NCI-H128 (cell line): ENCODE measurements at regions not wholly inside any gene's neighbourhood (a gene's known extent, or its start where the extent isn't known, plus 50 kb on each side); places are given as distances from the start of the nearest gene placed in this dataset.

Experiments used
- DNase-seq: peaks from one replicate; lab custom pipeline; 2025; ENCODE audit not compliant: unreplicated experiment; lab: John Stamatoyannopoulos, UW

- no peak for DNase-seq
Observed at GRCh38 chr15:45941367-45941766, 306.5 kb downstream of the SQOR start.

- no peak for DNase-seq
Observed at GRCh38 chr15:45943240-45943639, 308.4 kb downstream of the SQOR start.

GRCh38 chr15:45946111-45946510, 311.3 kb downstream of the SQOR start:
- no peak for DNase-seq

GRCh38 chr15:45948181-45948621, 313.4 kb downstream of the SQOR start:
- DNase-seq: no peak

DNA sequence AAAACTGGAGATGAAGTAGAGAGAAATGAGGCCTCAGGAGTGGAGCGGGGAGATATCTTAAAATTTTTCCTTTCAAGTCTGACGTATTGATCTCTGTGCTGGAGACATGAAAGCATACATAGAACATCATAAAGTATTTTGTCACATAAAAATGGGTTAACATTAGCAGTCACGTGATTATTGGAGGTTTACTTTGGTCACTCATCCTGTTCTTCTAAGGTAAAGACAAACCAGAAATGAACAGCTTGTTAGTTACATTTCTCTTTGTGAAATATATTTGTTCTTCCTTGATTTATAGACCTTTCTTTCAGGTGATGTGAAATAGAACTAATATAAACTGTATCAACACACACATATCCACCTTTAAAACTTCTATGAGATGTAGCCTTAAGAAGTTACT, 324.1 kb downstream of the SQOR start:
- DNase-seq: no peak

GRCh38 chr15:45962733-45963132, 327.9 kb downstream of the SQOR start:
- no peak for DNase-seq

DNA sequence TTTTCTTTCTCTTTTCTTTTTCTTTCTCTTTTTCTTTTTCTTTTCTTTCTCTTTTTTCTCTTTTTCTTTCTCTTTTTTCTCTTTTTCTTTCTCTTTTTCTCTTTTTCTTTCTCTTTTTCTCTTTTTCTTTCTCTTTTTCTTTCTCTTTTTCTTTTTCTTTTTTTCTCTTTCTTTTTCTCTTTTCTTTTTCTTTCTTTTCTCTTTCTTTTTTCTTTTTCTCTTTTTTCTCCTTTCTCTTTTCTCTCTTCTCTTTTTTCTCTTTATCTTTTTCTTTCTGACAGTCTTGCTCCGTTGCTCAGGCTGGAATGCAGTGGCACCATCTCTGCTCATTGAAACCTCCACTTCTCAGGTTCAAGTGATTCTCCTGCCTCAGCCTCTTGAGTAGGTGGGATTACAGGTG, 335.7 kb downstream of the SQOR start:
- no peak for DNase-seq

DNA sequence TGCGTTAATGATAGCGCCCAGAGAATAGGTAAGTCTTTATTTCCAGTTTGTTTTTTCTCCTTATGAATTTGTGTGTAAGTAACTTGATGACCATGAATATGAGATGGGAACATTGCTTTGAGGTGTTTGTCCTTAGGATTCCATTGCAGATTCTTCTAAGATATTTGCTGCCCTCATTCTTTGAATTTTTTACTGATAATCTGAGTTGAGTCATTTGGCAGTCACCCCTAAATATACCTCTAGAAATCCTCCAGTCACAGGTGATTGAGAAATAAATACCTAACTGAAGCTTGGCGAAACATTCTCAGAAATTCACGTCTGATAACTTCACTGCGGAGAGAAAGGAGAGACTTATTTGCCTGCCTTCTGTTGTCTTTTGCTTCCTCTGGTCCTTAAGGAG, 345.5 kb downstream of the SQOR start:
- DNase-seq: no peak

GRCh38 chr15:45981625-45982024, 346.8 kb downstream of the SQOR start:
- DNase-seq: no peak

- DNase-seq: no peak
Observed at GRCh38 chr15:45991863-45992262, 357.0 kb downstream of the SQOR start.

DNA sequence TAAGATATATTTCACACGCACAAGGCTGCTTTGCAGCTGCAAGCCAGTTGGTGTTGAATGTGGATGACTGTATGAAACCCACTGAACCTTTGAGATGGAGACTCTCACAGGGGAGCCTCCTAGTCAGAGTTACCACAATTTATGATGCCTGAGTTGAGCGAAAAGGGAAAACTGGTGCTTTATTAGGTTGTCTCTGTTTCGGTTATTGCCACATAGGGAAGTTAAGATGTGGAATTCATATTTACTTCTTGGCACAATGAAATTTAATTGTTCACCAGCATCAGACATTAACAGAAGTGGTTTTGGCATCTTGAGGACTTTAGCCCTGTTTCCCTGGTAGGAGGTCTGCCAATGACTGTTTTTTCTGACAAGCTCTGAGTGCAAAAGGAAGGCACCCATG, 358.2 kb downstream of the SQOR start:
- DNase-seq: no peak

GRCh38 chr15:45993508-45993907, 358.7 kb downstream of the SQOR start:
- DNase-seq: no peak

DNA sequence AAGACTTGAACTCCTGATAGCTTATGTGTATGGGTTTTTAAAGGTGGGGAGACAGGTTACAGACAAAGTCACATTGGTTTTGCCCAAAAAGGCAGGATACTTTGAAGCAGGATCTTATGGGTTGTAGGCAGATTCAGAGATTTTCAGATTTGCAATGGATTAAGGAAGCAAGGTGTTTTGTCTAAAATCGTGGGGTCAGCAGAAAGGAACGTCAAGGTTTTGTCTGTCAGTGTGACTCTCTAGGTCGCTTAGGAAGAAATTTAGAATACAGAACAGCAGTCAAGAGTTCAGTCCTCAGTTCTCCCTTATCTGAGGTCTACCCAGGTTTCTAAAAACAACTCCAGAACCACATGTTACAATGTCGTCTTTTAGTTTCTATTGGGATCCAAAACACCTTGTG, 361.0 kb downstream of the SQOR start:
- no peak for DNase-seq

GRCh38 chr15:46014532-46014931, 379.7 kb downstream of the SQOR start:
- DNase-seq: no peak

DNA sequence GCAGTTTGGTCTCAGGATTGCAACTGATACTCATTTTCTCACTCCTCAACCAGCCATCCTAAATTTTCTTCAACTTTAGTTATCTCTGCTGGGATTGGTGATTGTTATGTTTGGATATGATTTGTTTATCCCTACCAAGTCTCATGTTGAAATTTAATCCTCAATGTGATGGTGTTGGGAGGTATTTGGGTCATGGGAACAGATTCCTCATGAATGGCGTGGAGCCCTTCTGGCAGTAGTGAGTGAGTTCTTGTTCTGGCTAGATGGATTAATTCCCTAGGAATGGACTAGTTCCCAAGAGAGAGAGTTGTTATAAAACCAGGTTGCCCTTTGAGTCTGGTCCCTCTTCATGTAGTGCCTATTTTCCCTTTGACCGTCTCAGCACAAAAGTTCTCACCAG, 399.9 kb downstream of the SQOR start:
- DNase-seq: no peak

- DNase-seq: no peak
Observed at GRCh38 chr15:46039703-46040102, 404.9 kb downstream of the SQOR start.

DNA sequence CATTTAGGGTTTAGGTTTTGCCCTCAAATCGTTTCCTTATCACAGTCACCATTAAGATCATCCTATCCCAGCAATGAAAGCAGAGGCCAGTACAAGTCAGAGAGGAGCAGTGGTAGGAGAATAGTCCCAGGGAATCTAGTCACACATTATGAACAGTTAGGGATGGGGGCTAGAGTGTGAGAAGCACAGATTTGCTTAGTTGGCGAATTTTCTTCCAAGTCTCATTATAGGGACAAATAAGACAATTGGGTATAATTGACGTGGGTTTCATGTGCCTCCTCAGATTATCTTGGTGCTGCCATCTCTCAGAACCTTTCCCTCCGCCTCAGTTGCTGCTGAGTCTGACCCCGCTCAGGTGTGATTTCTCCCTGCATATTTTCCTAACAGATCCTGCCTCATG, 407.1 kb downstream of the SQOR start:
- DNase-seq: no peak

DNA sequence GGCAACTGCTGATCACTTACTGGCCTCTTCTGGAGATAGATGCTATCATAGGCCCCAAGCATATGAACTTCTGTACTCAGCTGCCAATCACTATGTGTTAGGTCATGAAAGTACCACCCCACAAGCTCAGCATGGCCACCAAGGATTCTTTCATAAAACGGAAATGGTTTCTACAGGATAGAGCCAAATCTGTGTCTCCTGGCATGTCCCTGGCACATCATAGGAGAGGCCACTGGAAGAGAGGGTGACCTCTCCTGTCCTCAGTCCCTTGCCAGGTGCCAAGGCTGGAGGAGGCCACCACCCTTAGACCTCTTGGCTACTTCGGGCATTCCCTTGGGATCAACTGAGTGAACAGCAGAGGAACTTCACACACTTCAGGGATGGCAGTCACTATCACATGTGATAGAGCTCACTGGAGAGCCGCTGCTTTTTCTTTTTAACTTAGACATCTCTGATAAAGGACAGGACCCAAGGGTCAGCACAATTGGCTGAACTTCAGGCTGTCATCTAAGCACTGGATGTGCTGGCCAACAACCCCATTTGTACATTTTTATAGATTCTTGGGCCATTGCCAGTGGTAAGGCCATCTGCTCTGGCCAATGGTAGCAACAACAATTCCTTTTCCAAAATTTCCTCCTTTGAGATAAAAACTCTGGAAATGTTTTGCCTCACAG, 425.2 kb downstream of the SQOR start:
- no peak for DNase-seq

DNA sequence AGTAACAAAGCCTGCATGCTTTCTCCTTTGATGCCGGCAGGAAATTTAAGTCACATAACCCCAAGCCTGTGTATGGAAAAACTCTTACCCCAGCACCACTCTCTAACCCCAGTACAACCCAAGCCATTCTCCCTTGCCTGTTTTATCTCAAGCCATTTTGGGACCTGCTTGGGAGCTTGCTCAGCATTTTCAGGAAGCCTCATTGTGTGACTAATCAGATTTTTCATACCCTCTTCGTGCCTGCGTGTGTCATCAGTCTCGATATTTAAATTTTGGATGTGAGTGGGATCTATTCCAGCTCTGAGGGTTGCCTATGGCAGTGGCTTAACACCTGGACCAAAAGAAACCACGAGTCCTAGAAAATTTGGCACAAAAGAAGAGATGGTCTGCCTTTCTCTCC, 426.2 kb downstream of the SQOR start:
- no peak for DNase-seq

DNA sequence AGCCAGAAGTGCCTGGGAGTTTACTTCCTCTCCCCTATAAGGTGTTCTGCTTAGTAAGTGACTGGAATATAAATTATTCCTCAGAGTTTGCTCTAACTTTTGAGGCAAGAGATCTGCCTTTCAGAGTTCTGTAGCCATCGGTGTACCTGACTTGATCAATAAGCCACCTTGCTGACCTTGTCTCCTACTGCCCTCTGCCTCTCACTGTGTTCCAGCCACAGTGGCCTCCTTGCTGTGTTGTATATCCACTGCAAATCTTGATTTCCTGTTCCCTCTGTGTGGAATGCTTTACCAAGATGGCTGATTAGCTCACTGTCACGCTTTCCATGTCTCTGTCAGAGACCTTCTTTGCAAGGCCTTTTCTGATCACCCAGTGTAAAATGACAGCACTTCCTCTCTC, 442.4 kb downstream of the SQOR start:
- DNase-seq: no peak

GRCh38 chr15:46079046-46079445, 444.2 kb downstream of the SQOR start:
- DNase-seq: no peak

DNA sequence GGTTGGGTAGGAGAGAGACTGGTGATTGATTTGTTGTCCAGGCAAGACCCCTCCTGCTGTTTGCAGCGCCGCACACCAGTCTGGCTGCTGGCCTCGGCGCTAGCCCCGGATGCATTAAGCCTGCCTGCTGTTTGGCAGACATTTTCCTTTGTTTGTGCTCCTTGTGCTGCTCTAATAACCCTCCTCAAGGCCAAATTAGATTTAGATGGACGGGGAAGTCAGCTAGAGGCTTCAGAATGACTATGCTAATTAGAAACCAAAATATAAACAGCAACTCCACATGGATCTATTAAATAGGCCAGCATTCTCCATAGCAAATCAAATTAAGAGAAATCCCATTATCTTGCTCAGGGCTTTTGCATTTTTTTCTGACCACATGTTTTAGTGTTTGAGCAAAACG, 445.2 kb downstream of the SQOR start:
- DNase-seq: no peak
